T-helper 2 cell treated with Interferon-gamma antibody and Interleukin-4, amounts not matched to agents 5 μg/mL and 100 μg/mL, for 36 hours (primary cell): ENCODE measurements at regions not wholly inside any gene's neighbourhood (a gene's known extent, or its start where the extent isn't known, plus 50 kb on each side); places are given as distances from the start of the nearest gene placed in this dataset.
A peak's percentile ranks its signal among the peaks of the same experiment; 100 is the strongest.

Source experiments
- DNase-seq: peaks from one replicate; pipeline ENCODE4 v3.0.0; 2021; ENCODE audit warnings: low spot score
- H3K27ac Mint-ChIP-seq: one replicate; pipeline ENCODE4 v1.8.0; 2021; ENCODE audit warnings: mild to moderate bottlenecking, mixed read lengths
- H3K27me3 Mint-ChIP-seq: one replicate; pipeline ENCODE4 v1.8.0; 2021; ENCODE audit warnings: low read depth, mixed read lengths
- H3K36me3 Mint-ChIP-seq: one replicate; pipeline ENCODE4 v1.8.0; 2021; ENCODE audit warnings: low read depth, mixed read lengths
- H3K4me1 Mint-ChIP-seq: one replicate; pipeline ENCODE4 v1.8.0; 2021; ENCODE audit warnings: low read depth, mixed read lengths
- H3K4me3 Mint-ChIP-seq: one replicate; pipeline ENCODE4 v1.8.0; 2022; ENCODE audit warnings: mild to moderate bottlenecking, moderate library complexity, mixed read lengths
- H3K9me3 Mint-ChIP-seq: one replicate; pipeline ENCODE4 v1.8.0; 2021; ENCODE audit warnings: mixed read lengths

GRCh38 chr3:124582621-124583395 lies 147.4 kb upstream of the UMPS start:
- Mint-ChIP-seq H3K4me3 (no peak overlapping the region), H3K27me3 (peaks cover 62% of the 10 kb centered on the region), H3K9me3 (no peaks in the 10 kb centered on the region), H3K4me1 (peaks cover 5% of the 10 kb centered on the region), H3K36me3 (no peaks in the 10 kb centered on the region), H3K27ac (no peak overlapping the region)
- DNase-seq = no peak

GRCh38 chr3:124584245-124584551 lies 146.1 kb upstream of the UMPS start:
- no peaks in the 10 kb centered on the region for H3K36me3 Mint-ChIP-seq
- no peak for DNase-seq
- H3K4me1 Mint-ChIP-seq = peaks cover 5% of the 10 kb centered on the region
- H3K27ac Mint-ChIP-seq = no peak overlapping the region
- H3K27me3 Mint-ChIP-seq = peaks cover 68% of the 10 kb centered on the region
- no peaks in the 10 kb centered on the region for H3K9me3 Mint-ChIP-seq
- H3K4me3 Mint-ChIP-seq = no peak overlapping the region

- no peak for DNase-seq
- H3K4me3 Mint-ChIP-seq = peak overlapping the region; percentile 61
- H3K27me3 Mint-ChIP-seq = peaks cover 68% of the 10 kb centered on the region
- H3K4me1 Mint-ChIP-seq = peaks cover 5% of the 10 kb centered on the region
- no peak overlapping the region for H3K27ac Mint-ChIP-seq
- no peaks in the 10 kb centered on the region for H3K9me3 Mint-ChIP-seq
- H3K36me3 Mint-ChIP-seq = no peaks in the 10 kb centered on the region
Observed at GRCh38 chr3:124584552-124585391, 145.5 kb upstream of the UMPS start.

- Mint-ChIP-seq H3K4me3 (no peak overlapping the region), H3K4me1 (peaks cover 5% of the 10 kb centered on the region), H3K36me3 (no peaks in the 10 kb centered on the region), H3K9me3 (no peaks in the 10 kb centered on the region), H3K27me3 (peaks cover 65% of the 10 kb centered on the region), H3K27ac (no peak overlapping the region)
- DNase-seq = no peak
Observed at GRCh38 chr3:124586126-124587052, 143.9 kb upstream of the UMPS start.

- H3K9me3 Mint-ChIP-seq = no peaks in the 10 kb centered on the region
- H3K27me3 Mint-ChIP-seq = peaks cover 60% of the 10 kb centered on the region
- H3K27ac Mint-ChIP-seq = no peak overlapping the region
- DNase-seq = no peak
- no peaks in the 10 kb centered on the region for H3K36me3 Mint-ChIP-seq
- peaks cover 5% of the 10 kb centered on the region for H3K4me1 Mint-ChIP-seq
- no peak overlapping the region for H3K4me3 Mint-ChIP-seq
Observed at GRCh38 chr3:124587053-124587408, 143.2 kb upstream of the UMPS start.

GRCh38 chr3:124588036-124588435 lies 142.2 kb upstream of the UMPS start:
- no peaks in the 10 kb centered on the region for H3K9me3 Mint-ChIP-seq
- no peaks in the 10 kb centered on the region for H3K36me3 Mint-ChIP-seq
- H3K27ac Mint-ChIP-seq = no peak overlapping the region
- peaks cover 5% of the 10 kb centered on the region for H3K4me1 Mint-ChIP-seq
- DNase-seq = no peak
- no peak overlapping the region for H3K4me3 Mint-ChIP-seq
- peaks cover 59% of the 10 kb centered on the region for H3K27me3 Mint-ChIP-seq

- H3K36me3 Mint-ChIP-seq = no peaks in the 10 kb centered on the region
- H3K4me1 Mint-ChIP-seq = peaks cover 5% of the 10 kb centered on the region
- H3K27ac Mint-ChIP-seq = no peak overlapping the region
- no peak for DNase-seq
- no peak overlapping the region for H3K4me3 Mint-ChIP-seq
- no peaks in the 10 kb centered on the region for H3K9me3 Mint-ChIP-seq
- H3K27me3 Mint-ChIP-seq = peaks cover 56% of the 10 kb centered on the region
Observed at GRCh38 chr3:124588794-124589193, 141.5 kb upstream of the UMPS start.

GRCh38 chr3:124591699-124592098 lies 138.6 kb upstream of the UMPS start:
- Mint-ChIP-seq H3K36me3 (no peaks in the 10 kb centered on the region), H3K4me1 (no peaks in the 10 kb centered on the region), H3K27ac (no peak overlapping the region), H3K9me3 (no peaks in the 10 kb centered on the region), H3K4me3 (no peak overlapping the region), H3K27me3 (peaks cover 41% of the 10 kb centered on the region)
- DNase-seq = no peak

GRCh38 chr3:124592658-124593441 lies 137.4 kb upstream of the UMPS start:
- H3K4me3 Mint-ChIP-seq = no peak overlapping the region
- DNase-seq = peak; percentile 6
- no peaks in the 10 kb centered on the region for H3K36me3 Mint-ChIP-seq
- peaks cover 37% of the 10 kb centered on the region for H3K27me3 Mint-ChIP-seq
- no peaks in the 10 kb centered on the region for H3K9me3 Mint-ChIP-seq
- no peaks in the 10 kb centered on the region for H3K4me1 Mint-ChIP-seq
- H3K27ac Mint-ChIP-seq = no peak overlapping the region

GRCh38 chr3:124593442-124593829 lies 136.8 kb upstream of the UMPS start:
- H3K27me3 Mint-ChIP-seq = peaks cover 31% of the 10 kb centered on the region
- no peak for DNase-seq
- no peak overlapping the region for H3K4me3 Mint-ChIP-seq
- no peaks in the 10 kb centered on the region for H3K4me1 Mint-ChIP-seq
- no peaks in the 10 kb centered on the region for H3K9me3 Mint-ChIP-seq
- H3K36me3 Mint-ChIP-seq = no peaks in the 10 kb centered on the region
- H3K27ac Mint-ChIP-seq = no peak overlapping the region

GRCh38 chr3:124594581-124594980 lies 135.7 kb upstream of the UMPS start:
- no peaks in the 10 kb centered on the region for H3K4me1 Mint-ChIP-seq
- no peak overlapping the region for H3K4me3 Mint-ChIP-seq
- H3K27ac Mint-ChIP-seq = no peak overlapping the region
- H3K9me3 Mint-ChIP-seq = no peaks in the 10 kb centered on the region
- no peaks in the 10 kb centered on the region for H3K36me3 Mint-ChIP-seq
- no peak for DNase-seq
- peaks cover 26% of the 10 kb centered on the region for H3K27me3 Mint-ChIP-seq

GRCh38 chr3:124597273-124597672 lies 133.0 kb upstream of the UMPS start:
- H3K9me3 Mint-ChIP-seq = no peaks in the 10 kb centered on the region
- H3K36me3 Mint-ChIP-seq = no peaks in the 10 kb centered on the region
- H3K4me3 Mint-ChIP-seq = no peak overlapping the region
- H3K27ac Mint-ChIP-seq = no peak overlapping the region
- no peak for DNase-seq
- no peaks in the 10 kb centered on the region for H3K4me1 Mint-ChIP-seq
- H3K27me3 Mint-ChIP-seq = peaks cover 31% of the 10 kb centered on the region

- H3K4me3 Mint-ChIP-seq = no peak overlapping the region
- H3K27me3 Mint-ChIP-seq = peaks cover 29% of the 10 kb centered on the region
- H3K36me3 Mint-ChIP-seq = no peaks in the 10 kb centered on the region
- H3K4me1 Mint-ChIP-seq = no peaks in the 10 kb centered on the region
- no peaks in the 10 kb centered on the region for H3K9me3 Mint-ChIP-seq
- DNase-seq = no peak
- H3K27ac Mint-ChIP-seq = no peak overlapping the region
Observed at GRCh38 chr3:124597979-124598378, 132.3 kb upstream of the UMPS start.
